Keratinocyte (primary cell): ENCODE measurements at regions not wholly inside any gene's neighbourhood (a gene's known extent, or its start where the extent isn't known, plus 50 kb on each side); places are given as distances from the start of the nearest gene placed in this dataset.
A peak's percentile ranks its signal among the peaks of the same experiment; 100 is the strongest.

Experiments
- DNase-seq: peaks from one replicate; pipeline ENCODE4 v3.0.0-alpha.2; 2011; ENCODE audit warnings: low read depth, missing footprints, low spot score
- FAIRE-seq: peaks from 2 replicates; lab custom pipeline; 2011; peaks lifted over from hg19 to GRCh38; lab: Jason Lieb, UNC
- H2AFZ ChIP-seq: 2 replicates; pipeline ENCODE4 v1.6.0; 2012; ENCODE audit warnings: low read length, control low read depth, inconsistent platforms; ENCODE audit not compliant: control insufficient read depth
- H3K27ac ChIP-seq: 2 replicates; pipeline ENCODE4 v1.5.1; 2011; ENCODE audit warnings: low read length; ENCODE audit not compliant: control insufficient read depth, insufficient read depth
- H3K27me3 ChIP-seq: 3 replicates; pipeline ENCODE4 v1.6.0; 2011; ENCODE audit warnings: low read length; ENCODE audit not compliant: control insufficient read depth, insufficient read depth; ENCODE audit errors: extremely low read depth
- H3K36me3 ChIP-seq, 2 experiments: 2 replicates in 1 of 2; 3 replicates in 1 of 2; pipeline ENCODE4 v1.5.1; 2011; ENCODE audit warnings: low read length in 2 of 2, mild to moderate bottlenecking in 1 of 2; ENCODE audit not compliant: control insufficient read depth in 2 of 2, insufficient read depth in 2 of 2; ENCODE audit errors: extremely low read depth in 1 of 2
- H3K4me1 ChIP-seq: 3 replicates; pipeline ENCODE4 v1.5.1; 2011; ENCODE audit warnings: low read length; ENCODE audit not compliant: control insufficient read depth, insufficient read depth; ENCODE audit errors: extremely low read depth
- H3K4me2 ChIP-seq: 3 replicates; pipeline ENCODE4 v1.6.0; 2011; ENCODE audit warnings: low read depth, low read length; ENCODE audit not compliant: control insufficient read depth, insufficient read depth; ENCODE audit errors: extremely low read depth
- H3K4me3 ChIP-seq, 3 experiments: fragments of 200-600 bp in 1 of 3; sonication (generic) in 1 of 3; 2 replicates in 2 of 3; 3 replicates in 1 of 3; pipeline ENCODE4 v1.5.1; 2011 to 2016; ENCODE audit warnings: low read length in 3 of 3, mild to moderate bottlenecking in 3 of 3, control low read depth in 2 of 3, inconsistent platforms in 1 of 3, low read depth in 1 of 3, mixed read lengths in 1 of 3, mixed run types in 1 of 3, moderate library complexity in 1 of 3; ENCODE audit not compliant: control insufficient read depth in 2 of 3, insufficient read depth in 2 of 3; ENCODE audit errors: extremely low read depth in 1 of 3
- H3K79me2 ChIP-seq: 2 replicates; pipeline ENCODE4 v1.6.0; 2012; ENCODE audit warnings: low read length; ENCODE audit not compliant: control insufficient read depth, insufficient read depth
- H3K9ac ChIP-seq: 3 replicates; pipeline ENCODE4 v1.6.0; 2011; ENCODE audit warnings: low read length; ENCODE audit not compliant: control insufficient read depth, insufficient read depth; ENCODE audit errors: extremely low read depth
- H3K9me1 ChIP-seq: 3 replicates; pipeline ENCODE4 v1.6.0; 2011; ENCODE audit warnings: low read length; ENCODE audit not compliant: control insufficient read depth, insufficient read depth; ENCODE audit errors: extremely low read depth
- H3K9me3 ChIP-seq: 2 replicates; pipeline ENCODE4 v1.5.1; 2012; ENCODE audit warnings: low read depth, low read length; ENCODE audit not compliant: control insufficient read depth
- H4K20me1 ChIP-seq: 3 replicates; pipeline ENCODE4 v1.6.0; 2011; ENCODE audit warnings: low read length; ENCODE audit not compliant: control insufficient read depth, insufficient read depth; ENCODE audit errors: extremely low read depth
- EZH2 ChIP-seq: IDR thresholded peaks from one replicate; pipeline ENCODE4 v1.6.1; 2012; ENCODE audit warnings: inconsistent platforms, mild to moderate bottlenecking, low read length, moderate library complexity
- dilution Hi-C: fragments of 300-500 bp; cut with MboI; formaldehyde crosslinking; loops from one replicate; pipeline ENCODE4 v1.7.0; 2020; ENCODE audit warnings: low sequenced_read_pairs; ENCODE audit not compliant: extremely low pct_ligation_motif_present
- TF ChIP-seq, protein P1 (sequence below), 3 experiments: IDR thresholded peaks in 1 of 3; conservative IDR thresholded peaks in 1 of 3; optimal IDR thresholded peaks in 1 of 3; 2 replicates in 2 of 3; 3 replicates in 1 of 3; pipeline versions ENCODE3 to v1.5.1; 2011; ENCODE audit warnings: low read length in 3 of 3, mild to moderate bottlenecking in 3 of 3, moderate library complexity in 2 of 3, control low read depth in 1 of 3, inconsistent platforms in 1 of 3; ENCODE audit not compliant: insufficient read depth in 2 of 3; ENCODE audit errors: extremely low read depth in 1 of 3

DNA sequence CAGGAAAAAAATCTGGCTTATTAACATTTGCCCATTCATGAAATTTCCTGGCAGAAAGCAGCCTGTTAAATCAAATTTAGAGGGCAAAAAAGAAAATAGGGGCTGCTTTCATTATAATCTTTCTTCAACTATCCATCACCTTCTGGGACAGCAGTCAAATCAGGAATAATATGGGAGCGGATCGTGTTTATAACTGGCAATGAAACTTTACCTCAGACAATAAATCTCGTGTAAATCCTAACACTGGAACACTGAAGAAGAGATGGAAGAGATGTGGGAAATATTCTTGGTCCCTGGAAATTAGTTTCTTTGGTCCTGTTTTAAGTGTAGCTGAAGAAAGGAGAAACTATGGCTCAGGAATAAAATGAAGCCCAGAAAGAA, 77.5 kb upstream of the SERTAD2 start:
- H4K20me1 ChIP-seq: no peaks in the 10 kb centered on the region
- peak overlapping the region; percentile 28 for H3K9ac ChIP-seq
- no peaks in the 10 kb centered on the region for H3K27me3 ChIP-seq
- H3K4me2 ChIP-seq: peak overlapping the region; percentile 74
- H3K27ac ChIP-seq: peak overlapping the region; percentile 33
- TF ChIP-seq, protein P1, sequence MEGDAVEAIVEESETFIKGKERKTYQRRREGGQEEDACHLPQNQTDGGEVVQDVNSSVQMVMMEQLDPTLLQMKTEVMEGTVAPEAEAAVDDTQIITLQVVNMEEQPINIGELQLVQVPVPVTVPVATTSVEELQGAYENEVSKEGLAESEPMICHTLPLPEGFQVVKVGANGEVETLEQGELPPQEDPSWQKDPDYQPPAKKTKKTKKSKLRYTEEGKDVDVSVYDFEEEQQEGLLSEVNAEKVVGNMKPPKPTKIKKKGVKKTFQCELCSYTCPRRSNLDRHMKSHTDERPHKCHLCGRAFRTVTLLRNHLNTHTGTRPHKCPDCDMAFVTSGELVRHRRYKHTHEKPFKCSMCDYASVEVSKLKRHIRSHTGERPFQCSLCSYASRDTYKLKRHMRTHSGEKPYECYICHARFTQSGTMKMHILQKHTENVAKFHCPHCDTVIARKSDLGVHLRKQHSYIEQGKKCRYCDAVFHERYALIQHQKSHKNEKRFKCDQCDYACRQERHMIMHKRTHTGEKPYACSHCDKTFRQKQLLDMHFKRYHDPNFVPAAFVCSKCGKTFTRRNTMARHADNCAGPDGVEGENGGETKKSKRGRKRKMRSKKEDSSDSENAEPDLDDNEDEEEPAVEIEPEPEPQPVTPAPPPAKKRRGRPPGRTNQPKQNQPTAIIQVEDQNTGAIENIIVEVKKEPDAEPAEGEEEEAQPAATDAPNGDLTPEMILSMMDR (optimal IDR thresholded peaks at IDR 0.05 in 1 of 3, IDR thresholded peaks at IDR 0.05 in 1 of 3, conservative IDR thresholded peaks at IDR 0.05 in 1 of 3; ENCODE audit: extremely low read depth in 1 of 3, insufficient read depth in 2 of 3, low read length in 3 of 3): no peak
- TF ChIP-seq EZH2: no peak
- H3K4me3 ChIP-seq: peak overlapping the region in 1 of 3 experiments; percentile 50
- dilution Hi-C loops: no loop called here
- no peaks in the 10 kb centered on the region for H3K36me3 ChIP-seq
- peaks cover 19% of the 10 kb centered on the region for H3K4me1 ChIP-seq
- H3K9me1 ChIP-seq: no peaks in the 10 kb centered on the region
- no peak for DNase-seq
- no peaks in the 10 kb centered on the region for H3K79me2 ChIP-seq
- no peak for FAIRE-seq
- H2AFZ ChIP-seq: peak overlapping the region; percentile 80
- no peaks in the 10 kb centered on the region for H3K9me3 ChIP-seq

DNA sequence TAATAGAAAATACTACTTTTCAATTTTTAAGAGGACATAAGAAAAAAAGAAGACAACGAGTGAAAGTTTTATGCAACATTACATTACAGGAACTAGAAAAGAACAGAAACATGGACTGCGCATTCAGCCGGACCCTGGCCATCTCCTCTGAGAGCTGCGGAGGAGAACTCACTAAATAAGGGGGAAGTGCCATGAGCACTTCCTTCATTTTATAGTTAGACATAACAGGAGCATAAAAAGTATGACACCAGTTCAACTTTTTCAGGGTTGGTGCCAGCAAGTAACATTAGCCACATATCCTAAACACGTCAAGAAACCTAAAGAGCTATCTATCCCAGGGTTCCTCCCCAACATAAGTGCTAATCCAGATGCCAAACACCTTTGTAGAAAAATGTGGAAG, 78.0 kb upstream of the SERTAD2 start:
- Histone ChIP-seq H3K27ac (no peak overlapping the region), H3K36me3 (no peaks in the 10 kb centered on the region), H4K20me1 (no peaks in the 10 kb centered on the region), H3K27me3 (no peaks in the 10 kb centered on the region), H3K9me1 (no peaks in the 10 kb centered on the region), H3K9ac (no peak overlapping the region), H3K79me2 (no peaks in the 10 kb centered on the region), H3K9me3 (no peaks in the 10 kb centered on the region), H3K4me2 (peak overlapping the region; percentile 74), H3K4me1 (peaks cover 19% of the 10 kb centered on the region), H2AFZ (peak overlapping the region; percentile 14), H3K4me3 (no peak overlapping the region)
- DNase-seq (no peak), FAIRE-seq (no peak)
- dilution Hi-C loops: no loop called here
- TF ChIP-seq EZH2: no peak
- TF ChIP-seq, protein P1 (optimal IDR thresholded peaks at IDR 0.05 in 1 of 3, IDR thresholded peaks at IDR 0.05 in 1 of 3, conservative IDR thresholded peaks at IDR 0.05 in 1 of 3; ENCODE audit: extremely low read depth in 1 of 3, insufficient read depth in 2 of 3, low read length in 3 of 3): no peak
